CD4-positive, alpha-beta T cell treated with Interleukin-17A for 4 hours (primary cell): ENCODE measurements at regions not wholly inside any gene's neighbourhood (a gene's known extent, or its start where the extent isn't known, plus 50 kb on each side); places are given as distances from the start of the nearest gene placed in this dataset.

Experiments
- DNase-seq: peaks from one replicate; pipeline ENCODE4 v3.0.0-alpha.2; 2020; ENCODE audit warnings: mixed read lengths

DNA sequence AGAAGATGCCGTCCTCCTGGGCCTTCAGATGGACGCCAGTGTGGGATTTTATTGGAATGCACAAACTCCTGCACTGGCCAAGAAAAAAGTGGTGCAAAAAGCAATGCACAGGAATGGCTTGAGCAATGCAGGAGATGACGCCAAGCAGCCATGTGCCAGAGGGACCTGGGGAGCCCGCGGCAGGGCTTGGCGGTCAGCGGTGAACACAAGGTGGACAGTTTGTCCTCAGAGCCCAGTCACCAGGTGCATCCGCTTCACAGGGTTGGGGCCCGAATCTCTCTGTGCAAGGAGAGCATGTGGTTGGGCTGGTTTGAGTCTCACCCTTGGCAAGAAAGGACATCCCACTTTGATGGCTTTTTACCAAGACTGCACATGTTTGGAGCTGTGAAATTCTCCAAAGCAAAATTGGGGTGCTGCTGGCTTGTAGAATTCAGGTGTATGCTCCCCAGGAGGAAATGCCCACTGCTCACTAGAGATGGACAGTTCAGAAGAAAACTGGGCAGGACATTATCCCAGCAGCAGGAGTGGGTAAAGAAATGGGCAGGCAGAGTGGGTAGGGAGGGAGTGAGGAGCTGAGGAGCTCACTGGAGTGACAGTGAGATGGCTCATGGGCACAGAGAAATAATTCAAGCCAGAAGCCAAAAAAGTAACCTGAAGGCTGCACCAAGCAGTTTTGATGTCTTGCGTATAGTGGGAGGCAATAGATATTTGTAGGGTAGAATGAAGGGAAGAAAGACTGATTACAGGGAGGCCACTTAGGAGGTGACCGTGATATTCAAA lies 463.9 kb downstream of the MTRR start:
- no peak for DNase-seq

DNA sequence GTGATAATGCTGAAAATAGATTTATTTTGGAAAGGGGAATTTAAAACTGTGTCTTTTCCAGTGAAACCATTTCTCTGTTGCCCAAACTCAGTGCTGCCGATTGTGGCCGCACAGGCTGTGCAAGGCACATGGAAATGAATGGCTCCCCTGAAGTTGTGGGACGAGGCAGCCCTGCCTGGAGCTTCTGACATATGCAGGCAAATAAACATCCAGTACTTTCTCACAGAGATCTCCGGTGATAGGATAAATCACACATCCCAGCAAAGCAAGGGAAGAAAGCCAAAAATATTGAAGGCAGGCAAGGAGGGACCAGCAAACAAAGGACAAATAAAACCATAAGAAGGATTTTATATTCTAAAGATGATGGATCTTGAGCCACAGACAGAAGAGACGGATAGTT lies 464.5 kb downstream of the MTRR start:
- DNase-seq, result no peak

DNA sequence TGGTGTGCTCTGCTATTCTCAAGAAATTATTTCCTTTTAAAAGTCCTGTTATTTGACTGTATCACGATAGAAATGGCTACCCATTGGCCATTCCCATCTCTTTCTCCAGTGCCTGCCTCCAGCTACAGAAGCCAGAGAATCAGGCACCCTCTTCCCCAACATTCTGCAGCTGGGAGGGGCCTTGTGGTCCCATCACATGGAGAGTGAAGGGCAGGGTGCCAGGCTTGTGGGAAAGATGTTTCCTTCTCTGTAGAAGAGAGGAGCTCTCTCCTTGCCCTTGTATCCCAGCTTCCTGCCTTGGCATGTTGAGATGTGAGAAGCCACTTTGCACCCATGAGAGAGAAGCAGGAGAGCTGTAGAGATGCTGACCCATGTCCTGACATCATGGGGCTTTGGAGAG lies 465.0 kb downstream of the MTRR start:
- no peak for DNase-seq

DNA sequence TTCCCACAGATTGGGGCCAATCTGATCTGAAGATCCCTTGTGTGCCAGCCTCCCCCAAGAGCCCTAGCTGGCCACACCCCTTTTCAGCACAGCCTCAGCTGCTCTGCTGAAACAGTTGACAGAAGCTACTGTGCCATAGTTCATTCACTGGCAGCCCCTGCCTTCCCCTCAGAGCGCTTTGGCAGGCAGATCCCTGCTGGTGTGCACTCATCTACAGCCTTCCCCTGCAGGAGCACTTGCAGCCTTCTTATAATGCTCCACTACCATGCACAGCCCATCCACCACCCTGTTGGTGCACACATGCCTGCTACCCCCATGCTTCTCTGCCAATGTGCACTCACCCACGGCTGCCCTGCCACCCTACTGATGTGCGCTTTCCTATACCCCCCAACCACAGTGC lies 471.3 kb downstream of the MTRR start:
- no peak for DNase-seq

DNA sequence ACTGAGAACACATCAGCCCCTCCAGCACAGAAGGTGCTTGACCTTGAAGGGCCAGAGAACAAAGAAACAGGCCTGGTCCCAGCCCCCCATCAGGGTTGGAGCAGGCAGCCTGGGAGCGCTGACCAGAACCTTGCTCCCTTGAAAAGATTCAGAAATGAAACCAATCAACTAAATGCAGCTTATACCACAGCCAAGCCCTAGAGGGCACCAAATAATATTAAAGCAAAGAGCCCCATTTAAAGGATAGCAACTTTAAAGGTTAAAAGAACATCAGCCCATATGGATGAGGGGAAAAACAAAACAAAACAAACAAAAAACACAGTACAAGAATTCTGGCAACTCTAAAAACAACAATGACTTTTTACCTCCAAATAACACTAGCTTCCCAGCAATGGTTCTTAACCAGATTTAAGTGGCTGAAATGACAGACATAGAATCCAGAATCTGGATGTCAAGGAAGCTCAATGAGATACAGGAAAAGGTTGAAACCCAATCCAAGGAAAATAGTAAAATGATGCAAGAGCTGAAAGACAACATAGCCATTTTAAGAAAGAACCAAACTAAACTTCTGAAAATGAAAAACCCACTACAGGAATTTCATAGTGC lies 471.9 kb downstream of the MTRR start:
- no peak for DNase-seq

DNA sequence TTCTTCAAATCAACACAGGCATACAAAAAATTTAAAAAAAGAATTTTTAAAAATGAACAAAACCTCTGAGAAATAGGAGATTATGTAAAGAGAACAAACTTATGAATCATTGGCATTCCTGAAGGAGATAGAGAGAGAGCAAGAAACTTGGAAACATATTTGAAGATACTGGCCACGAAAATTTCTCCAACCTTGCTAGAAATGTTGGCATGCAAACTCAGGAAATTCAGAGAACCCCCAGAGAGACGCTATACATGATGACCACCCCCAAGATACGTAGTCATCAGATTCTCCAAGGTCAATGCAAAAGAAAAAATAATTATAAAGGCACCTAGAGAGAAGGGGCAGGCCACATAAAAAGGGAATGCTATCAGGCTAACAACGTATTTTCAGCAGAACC lies 472.5 kb downstream of the MTRR start:
- DNase-seq, result no peak

DNA sequence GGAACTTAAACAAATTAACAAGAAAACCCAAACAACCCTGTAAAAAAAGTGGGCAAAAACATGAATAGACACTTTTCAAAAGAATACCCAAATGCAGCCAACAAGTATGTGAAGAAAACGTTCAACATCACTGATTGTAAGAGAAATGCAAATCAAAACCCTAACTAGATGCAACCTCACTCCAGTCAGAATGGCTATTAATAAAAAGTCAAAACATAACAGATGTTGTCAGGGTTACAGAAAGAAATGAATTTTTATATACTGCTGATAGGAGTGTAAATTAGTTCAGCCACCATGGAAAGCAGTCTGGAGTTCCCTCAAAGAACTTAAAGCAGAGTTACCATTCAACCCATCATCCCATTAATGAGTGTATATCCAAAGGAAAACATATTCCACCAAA lies 479.0 kb downstream of the MTRR start:
- no peak for DNase-seq

DNA sequence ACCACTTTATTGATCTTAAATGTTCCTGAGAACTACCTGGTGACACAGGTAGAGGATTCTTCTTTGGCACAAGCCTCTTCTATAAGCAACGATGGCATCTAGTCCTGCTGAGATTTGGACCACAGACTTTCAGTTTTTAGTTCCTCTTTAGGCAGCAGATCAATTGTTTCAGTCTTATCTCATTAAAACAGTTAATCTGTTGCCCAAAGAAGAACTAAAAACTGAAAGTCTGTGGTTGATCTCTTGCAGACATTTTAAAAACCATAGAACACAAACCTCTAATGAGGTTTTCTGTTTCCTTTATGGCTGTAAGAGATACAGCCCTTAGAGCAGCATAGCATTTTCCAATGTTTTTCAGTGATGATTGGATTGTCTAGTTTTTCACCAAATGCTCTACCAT lies 480.9 kb downstream of the MTRR start:
- DNase-seq, result no peak

DNA sequence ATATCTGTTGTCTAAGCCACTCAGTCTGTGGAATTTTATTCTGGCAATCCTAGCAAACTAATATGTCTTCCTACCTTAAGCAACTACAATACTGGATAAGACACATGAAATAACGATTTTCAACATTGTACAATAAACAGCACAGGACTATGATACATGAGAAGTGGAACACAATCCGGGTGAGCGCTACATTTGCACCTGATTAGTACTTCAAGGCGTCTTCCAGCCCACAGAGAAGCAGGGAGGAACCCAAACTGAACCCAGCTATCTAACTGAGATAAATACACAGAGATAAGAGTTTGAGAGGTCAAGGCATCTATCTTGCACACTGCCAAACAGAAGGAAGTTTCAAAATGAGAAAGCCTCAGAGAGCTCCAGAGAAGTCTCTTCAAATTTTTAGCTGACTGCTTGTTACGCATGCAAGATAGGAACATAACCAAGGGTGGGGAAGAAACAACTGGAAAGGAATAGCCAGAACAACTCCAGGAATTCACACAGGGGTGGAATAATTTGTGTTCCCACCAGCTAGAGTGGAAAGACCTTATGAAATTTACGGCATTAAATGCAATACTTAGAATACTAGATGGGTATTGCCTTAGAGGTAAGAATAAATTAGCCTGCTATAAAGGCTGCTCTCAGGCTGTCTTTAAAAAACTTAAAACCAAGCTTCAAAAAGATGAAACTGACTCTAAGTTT lies 481.8 kb downstream of the MTRR start:
- DNase-seq, result no peak

DNA sequence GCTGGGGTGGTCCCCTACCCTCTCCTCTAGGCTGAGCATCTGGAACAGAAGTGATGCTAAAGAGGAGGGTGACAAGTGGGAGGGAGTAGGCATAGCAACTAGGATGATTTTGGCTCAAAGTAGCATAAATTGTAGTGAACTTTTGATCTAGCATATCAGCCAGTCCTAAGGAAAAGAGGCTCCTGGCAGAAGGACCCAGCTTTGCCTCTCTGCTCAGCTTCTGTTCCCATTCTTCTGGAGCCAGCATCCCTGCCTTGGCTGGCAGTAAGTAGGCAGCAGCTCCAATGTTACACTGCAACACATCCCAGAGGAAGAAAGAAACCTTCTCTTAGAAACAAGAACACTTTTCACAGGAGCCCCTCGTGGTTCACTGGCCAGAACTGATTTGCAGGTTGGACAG lies 487.0 kb downstream of the MTRR start:
- no peak for DNase-seq

DNA sequence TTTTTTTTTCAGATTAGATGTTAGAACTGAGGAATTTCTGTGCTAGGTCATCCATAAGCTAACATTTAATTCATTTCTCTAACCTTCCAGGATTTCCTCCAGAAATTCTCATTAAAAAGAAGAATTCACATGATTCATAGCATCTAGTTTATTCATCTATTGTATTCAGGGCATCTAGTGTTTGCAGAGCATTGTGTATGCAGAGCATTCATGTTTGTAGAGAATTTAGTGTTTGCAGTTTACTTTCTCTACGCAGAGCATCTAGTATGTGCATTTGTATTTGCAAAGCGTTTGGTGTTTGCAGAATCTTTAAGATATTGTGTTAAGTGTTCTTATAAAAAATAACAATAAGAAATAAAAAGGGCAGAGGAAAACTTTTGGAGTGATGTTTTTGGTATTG lies 491.1 kb downstream of the MTRR start:
- no peak for DNase-seq

DNA sequence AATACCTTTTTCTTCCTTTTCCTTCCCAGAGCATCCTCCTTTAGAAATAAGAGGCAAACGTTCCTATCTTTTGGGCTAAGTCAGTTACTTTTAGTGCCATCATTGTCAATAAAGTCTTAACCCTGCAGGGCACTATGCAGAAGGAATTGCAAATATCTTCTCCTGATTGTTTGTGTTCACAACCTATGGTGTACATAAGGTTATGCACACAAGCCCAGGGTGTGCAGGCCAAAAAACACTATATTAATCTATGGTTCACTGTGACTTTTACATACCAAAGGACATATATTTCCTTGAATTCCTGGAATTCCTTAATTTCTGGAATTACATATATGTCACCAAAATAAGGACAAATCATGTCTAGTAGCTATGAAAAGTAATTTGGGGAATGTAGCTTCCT lies 493.5 kb downstream of the MTRR start:
- no peak for DNase-seq

DNA sequence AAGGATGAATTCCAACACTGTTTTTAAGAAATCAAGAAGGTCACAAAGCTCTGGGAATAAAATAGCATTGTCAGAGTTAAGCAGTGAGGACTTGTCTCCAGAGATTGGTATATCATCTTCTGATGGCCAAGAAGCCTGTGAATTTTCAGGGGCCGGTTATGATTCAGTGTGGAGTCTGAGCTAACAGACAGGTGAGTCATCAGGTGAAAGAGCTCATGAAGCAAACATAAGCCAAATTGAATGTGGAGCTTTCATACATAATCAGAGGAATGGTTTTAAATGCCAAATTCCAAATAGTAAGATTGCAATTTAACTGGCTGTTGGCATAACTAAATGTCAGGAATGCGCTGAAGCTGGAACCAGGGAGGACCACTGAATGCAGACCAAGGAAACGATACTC lies 494.2 kb downstream of the MTRR start:
- no peak for DNase-seq

DNA sequence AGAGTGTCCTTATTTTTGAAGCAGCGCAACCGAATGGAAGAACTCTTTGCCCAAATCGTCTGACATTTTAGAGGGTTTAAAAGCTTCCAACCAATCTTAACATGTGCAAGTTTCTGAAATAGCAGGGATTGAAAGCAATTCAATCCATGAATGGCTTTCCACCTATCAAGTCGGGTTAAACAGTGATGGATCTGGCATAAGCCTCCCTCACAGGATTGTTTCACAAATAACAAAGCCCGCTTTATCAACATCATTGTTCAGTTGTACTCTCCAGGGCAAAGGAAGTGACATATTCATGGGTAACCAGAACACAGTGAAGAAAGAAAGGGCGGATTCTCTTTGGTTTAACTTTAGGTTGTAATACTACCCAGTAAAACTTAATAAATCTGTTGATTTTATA lies 497.3 kb downstream of the MTRR start:
- DNase-seq, result no peak

DNA sequence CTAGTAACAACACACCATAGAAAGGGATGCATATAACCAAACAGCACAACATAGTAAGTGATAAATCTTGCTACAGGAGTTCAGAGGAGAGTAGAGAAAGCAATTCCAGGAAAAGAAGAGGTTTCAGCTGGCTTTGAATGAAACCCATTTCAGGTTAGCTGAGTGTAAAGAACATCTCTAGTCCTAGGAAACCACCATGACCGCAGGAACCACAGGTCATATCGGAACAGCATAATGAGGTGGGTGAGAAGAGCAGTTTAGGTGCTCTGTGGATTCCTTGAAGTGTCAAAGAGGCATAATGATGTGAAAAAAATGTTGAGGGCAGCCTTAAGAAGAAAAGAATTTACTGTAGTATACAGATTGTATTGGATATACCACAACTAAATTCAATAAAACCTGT lies 507.5 kb downstream of the MTRR start:
- DNase-seq, result no peak

DNA sequence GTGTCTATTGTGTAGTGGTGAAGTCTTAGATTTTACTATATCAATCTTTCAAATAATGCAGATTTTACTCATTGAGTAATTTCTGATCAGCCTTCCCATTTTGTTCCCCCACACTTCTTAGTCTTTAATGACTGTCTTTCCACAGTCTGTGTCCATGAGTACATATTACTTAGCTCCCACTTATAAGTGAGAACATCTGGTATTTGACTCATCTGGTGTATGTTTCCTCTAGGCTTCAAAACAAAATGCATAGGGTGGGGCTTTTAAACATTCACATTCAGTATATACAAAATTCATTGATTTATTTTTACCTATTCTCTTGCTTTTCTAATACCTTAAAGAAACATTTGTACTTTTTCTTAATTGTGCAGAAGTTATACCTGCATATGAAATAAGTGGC lies 513.0 kb downstream of the MTRR start:
- no peak for DNase-seq

DNA sequence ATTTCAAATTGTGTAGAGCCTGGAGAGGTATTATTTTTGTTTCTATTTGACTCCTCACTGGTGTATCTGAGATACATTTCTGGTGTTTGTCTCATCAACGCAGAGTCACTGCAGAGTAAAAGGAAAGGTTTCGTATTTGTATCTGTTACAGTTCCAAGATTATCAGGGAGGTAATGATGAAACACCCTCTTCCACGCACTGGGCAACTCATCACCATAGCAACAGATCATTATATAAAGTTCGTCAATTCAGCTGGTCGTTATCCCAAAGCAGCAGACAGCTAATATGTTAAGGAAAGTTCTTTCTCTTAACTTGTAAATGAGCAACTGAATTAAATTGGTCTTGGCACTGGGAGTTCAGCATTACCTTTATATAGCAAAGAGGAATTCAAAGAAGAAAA lies 513.5 kb downstream of the MTRR start:
- DNase-seq, result no peak

DNA sequence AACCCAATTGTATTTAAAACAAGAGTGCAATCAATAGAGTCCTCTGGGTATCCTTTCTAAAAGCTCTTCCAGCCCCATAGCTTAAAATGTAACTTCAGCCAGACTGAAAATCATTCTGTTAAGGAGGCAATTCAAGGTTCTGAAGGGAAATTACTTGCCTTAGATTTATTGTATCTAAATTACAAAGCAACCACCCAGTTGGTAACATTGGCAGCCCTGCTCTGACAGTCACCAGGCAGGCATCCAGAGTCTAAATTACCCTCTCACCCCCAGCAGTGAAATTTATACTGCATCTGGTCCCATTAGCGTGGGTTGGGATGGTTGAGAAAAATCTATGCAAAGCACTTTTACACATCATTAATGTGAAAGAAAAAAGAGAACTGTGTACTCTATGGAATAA lies 514.7 kb downstream of the MTRR start:
- no peak for DNase-seq

DNA sequence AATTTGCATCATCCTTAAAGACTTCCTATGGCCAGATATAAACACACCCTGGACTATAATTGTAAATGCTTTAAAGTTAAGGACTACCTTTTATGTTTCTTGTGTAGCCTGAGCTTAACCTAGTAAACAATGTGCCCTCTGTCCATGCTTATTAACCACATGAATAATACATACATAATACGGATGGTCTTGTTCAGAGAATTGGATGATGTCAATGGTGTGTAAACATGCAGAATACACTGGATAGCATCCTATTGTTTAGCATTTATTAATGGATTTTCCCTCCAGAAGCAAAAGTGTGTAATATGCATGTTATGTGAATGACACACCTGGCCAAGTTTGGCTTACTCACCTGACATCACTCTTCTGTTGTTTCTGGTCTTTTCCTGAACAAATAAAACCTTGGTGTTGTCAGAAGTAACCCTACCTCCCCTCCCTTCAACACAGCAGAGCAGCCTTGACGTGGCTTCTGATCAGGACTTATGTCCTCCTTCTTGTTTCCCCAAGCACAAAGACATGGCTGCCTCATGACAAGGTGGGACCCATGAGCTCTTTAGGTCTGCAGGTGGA lies 517.9 kb downstream of the MTRR start:
- DNase-seq, result no peak

DNA sequence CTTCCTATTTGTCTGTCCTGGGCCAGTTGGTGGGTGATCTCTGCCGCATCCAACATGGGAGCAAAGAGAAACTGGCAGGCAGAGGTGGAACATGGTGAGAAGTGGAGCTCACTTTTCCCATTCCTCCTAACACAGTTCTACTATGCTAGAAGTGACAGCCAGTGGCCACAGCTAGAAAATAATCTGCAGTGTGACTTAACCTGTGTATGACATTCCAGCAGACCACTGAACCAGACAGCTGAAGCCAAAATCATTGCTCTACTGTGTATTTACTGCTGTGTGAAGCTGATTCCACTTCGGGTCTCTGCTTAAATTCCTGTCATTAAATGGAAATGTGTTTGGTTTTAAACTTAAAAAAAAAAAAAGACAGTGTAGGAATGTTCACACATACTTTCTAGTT lies 523.0 kb downstream of the MTRR start:
- no peak for DNase-seq

DNA sequence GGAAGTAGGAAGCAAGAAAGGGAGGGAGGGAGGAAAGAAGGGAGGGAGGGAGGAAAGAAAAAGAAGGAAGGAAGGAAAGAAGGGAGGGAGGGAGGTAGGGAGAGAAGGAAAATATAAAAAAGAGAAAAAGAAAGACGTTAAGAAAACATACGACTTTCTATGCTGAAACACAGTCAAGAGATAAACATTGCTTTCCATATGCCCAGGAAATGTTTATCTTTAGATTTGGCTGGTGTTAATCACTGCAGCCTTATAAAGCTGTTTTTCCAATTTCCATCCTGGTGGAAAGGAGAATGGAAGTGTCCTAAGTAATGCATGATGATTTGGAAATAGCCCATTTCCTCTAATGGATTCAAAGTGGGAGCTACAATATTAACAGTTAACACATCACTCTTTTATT lies 524.3 kb downstream of the MTRR start:
- no peak for DNase-seq

DNA sequence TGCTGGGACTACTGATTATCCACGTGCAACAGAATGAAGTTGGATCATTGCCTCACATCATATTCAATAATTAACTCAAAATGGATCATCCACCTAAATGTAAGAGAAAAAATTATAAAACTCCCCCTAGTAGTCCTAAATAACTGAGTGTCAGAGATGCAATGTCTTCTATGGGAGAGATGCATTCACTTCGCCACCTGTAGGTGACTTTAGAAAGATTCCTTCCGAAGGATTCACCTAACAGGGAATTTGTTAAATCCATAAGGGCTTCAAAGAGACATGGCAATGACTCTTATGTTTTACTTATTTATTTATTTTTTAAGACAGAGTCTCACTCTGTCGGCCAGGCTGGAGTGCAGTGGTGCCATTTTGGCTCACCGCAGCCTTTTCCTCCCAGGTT lies 526.0 kb downstream of the MTRR start:
- no peak for DNase-seq

DNA sequence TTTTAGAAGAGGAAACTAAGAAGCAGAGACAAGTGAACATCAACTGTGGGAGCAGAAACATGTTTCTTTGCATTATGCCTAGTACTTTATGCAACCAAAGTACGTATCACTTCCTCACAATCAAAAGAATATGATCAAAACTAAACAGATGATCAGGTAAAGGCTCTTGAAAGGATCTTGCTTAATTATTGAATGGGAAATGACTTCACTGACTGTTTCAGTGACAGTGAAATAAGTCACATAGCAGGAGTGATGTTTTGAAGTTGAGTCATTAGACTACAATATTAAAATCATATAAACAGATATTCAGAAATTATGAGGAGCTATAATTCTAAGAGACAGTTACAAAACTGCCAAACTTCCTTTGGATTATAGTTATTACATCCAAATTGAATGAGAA lies 527.3 kb downstream of the MTRR start:
- DNase-seq, result no peak

DNA sequence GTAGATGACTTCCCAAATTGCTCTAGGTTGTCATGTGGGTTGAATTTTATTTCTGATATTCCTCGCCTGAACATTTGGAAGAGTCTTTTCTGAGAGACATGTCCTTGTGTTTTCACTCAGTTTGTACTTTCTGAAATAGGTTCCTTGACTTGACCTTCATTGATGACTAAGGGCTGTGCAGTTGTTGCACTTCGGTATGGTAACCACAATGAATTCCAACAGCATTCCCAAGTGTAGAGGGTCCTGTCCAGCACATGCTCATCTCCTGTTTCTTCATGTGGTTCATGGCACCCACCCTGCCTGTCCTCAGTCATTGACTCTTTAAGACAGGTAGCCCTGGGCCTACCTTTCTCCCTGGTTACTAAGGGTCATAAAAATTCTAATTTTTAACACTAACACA lies 527.8 kb downstream of the MTRR start:
- DNase-seq, result no peak
